C4-2B (cell line): ENCODE measurements at regions not wholly inside any gene's neighbourhood (a gene's known extent, or its start where the extent isn't known, plus 50 kb on each side); places are given as distances from the start of the nearest gene placed in this dataset.

ENCODE experiments used
- ZFX ChIP-seq: fragments of 450-650 bp; IDR thresholded peaks from 2 replicates; pipeline ENCODE4 v1.6.1; 2017
- TF ChIP-seq, protein P1 (sequence below): fragments of 450-650 bp; conservative IDR thresholded peaks from 2 replicates; pipeline ENCODE4 v1.5.1; 2017; ENCODE audit warnings: mild to moderate bottlenecking

DNA sequence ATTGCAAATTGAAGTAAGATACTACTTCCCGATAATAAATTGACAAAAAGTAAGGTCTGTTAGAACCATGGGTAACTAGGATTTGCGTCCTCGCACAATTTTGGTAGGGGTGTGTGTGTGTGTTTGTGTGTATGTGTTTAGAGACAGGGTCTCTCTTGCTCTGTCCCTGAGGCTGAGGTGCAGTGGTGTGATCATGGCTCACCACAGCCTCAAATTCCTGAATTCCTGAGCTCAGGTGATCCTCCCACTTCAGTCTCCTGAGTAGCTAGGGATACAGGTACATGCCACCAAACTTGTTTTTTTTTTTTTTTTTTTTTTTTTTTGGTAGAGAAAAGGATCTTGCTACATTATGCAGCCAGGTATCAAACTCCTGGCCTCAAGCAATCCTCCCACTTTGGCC, 209.2 kb upstream of the ESRRG start:
- TF ChIP-seq, protein P1, sequence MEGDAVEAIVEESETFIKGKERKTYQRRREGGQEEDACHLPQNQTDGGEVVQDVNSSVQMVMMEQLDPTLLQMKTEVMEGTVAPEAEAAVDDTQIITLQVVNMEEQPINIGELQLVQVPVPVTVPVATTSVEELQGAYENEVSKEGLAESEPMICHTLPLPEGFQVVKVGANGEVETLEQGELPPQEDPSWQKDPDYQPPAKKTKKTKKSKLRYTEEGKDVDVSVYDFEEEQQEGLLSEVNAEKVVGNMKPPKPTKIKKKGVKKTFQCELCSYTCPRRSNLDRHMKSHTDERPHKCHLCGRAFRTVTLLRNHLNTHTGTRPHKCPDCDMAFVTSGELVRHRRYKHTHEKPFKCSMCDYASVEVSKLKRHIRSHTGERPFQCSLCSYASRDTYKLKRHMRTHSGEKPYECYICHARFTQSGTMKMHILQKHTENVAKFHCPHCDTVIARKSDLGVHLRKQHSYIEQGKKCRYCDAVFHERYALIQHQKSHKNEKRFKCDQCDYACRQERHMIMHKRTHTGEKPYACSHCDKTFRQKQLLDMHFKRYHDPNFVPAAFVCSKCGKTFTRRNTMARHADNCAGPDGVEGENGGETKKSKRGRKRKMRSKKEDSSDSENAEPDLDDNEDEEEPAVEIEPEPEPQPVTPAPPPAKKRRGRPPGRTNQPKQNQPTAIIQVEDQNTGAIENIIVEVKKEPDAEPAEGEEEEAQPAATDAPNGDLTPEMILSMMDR: no peak
- no peak for TF ChIP-seq ZFX
